Activated CD4-positive, alpha-beta T cell treated with anti-CD3 and anti-CD28 coated beads, Interleukin-2, amount 10 ng/mL, durations not matched to agents 24 days and 14 days (primary cell): ENCODE measurements at regions not wholly inside any gene's neighbourhood (a gene's known extent, or its start where the extent isn't known, plus 50 kb on each side); places are given as distances from the start of the nearest gene placed in this dataset.
"Not testable (repeated sequence)": the region's sequence is repeated elsewhere in the genome, so short reads cannot be mapped to it uniquely, and the experiment has no call there.

Experiments
- DNase-seq: peaks from one replicate; pipeline ENCODE4 v3.0.0; 2022
- H3K27ac Mint-ChIP-seq: one replicate; pipeline ENCODE4 v1.8.0; 2022; ENCODE audit warnings: mild to moderate bottlenecking, mixed read lengths
- H3K27me3 Mint-ChIP-seq: one replicate; pipeline ENCODE4 v1.8.0; 2022; ENCODE audit warnings: mixed read lengths
- H3K36me3 Mint-ChIP-seq: one replicate; pipeline ENCODE4 v1.8.0; 2022; ENCODE audit warnings: low read depth, mild to moderate bottlenecking, mixed read lengths
- H3K4me1 Mint-ChIP-seq: one replicate; pipeline ENCODE4 v1.8.0; 2021; ENCODE audit warnings: mixed read lengths
- H3K4me3 Mint-ChIP-seq: one replicate; pipeline ENCODE4 v1.8.0; 2022; ENCODE audit warnings: mild to moderate bottlenecking, moderate library complexity, mixed read lengths
- H3K9me3 Mint-ChIP-seq: one replicate; pipeline ENCODE4 v1.8.0; 2021; ENCODE audit warnings: mixed read lengths
- intact Hi-C: fragments of 100-400 bp; cut with micrococcal nuclease; formaldehyde crosslinking; loops from one replicate; pipeline ENCODE4 v1.15.1; 2023

DNA sequence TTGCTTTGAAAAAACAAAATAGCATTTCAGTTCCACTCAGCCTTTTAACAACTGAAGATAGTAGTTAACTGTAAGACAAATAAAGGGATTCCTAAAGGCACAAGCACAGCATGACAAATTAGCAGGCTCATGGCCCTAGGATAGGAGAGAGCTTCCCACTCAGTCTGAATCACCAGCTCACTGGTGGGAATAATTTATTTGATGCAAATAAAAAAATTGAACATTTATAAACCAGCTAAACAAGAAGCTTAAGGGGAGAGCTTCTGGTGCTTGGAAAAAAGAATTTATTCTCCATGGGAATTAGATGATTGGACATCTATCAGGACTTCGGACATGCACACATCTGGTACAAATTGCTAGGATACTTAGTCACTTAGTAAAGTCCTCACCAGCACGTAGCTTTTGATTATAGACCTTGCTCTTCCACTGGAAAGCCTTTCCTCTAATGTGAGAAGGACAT lies 294.1 kb upstream of the TNC start:
- peaks cover 2% of the 10 kb centered on the region for H3K27me3 Mint-ChIP-seq
- intact Hi-C loops: no loop called here

DNA sequence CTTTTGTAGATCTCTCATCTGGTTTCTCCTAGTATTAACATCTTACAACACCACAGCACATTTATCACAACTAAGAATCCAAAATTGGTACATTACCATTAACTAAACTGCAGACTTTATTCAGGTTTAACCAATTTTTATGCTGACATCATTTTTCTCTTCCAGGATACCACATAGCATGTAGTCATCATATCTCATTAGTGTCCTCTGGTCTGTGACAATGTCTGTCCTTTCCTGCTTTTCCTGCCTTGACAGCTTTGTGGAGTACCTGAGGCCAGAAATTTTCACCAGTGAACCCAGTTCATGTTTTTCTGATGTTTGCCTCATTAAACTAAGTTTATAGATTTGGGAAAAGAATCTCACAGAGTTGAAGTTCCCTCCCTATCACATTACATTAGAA lies 294.7 kb upstream of the TNC start:
- intact Hi-C loops: no loop called here
- Mint-ChIP-seq H3K36me3 (no peaks in the 10 kb centered on the region), H3K4me3 (no peak overlapping the region), H3K9me3 (peaks cover 3% of the 10 kb centered on the region), H3K4me1 (peaks cover 2% of the 10 kb centered on the region), H3K27me3 (peaks cover 2% of the 10 kb centered on the region), H3K27ac (no peak overlapping the region)
- no peak for DNase-seq

More for the DNA sequence above, 294.1 kb upstream of the TNC start:
- no peak overlapping the region for H3K4me3 Mint-ChIP-seq
- no peak for DNase-seq
- peaks cover 2% of the 10 kb centered on the region for H3K4me1 Mint-ChIP-seq
- H3K36me3 Mint-ChIP-seq: no peaks in the 10 kb centered on the region
- peaks cover 3% of the 10 kb centered on the region for H3K9me3 Mint-ChIP-seq
- no peak overlapping the region for H3K27ac Mint-ChIP-seq

DNA sequence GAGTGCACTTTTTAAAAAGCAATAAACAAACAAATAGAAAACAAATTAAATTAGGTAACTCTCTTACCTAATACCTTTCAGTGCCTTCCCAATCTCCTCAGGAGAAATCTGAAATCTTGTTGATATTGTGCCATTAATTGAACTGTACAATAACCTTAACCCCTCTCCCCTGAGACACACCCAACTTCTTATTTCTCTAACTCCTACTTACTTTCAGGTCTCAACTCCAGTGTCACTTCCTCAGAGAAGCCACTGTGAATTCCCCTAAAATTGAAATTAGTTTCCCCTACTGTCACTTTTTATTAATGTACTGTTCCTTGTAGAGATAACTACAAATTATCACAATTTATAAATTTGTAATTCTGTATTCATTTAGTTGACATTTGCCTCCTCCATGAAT lies 295.3 kb upstream of the TNC start:
- intact Hi-C loops: no loop called here

DNA sequence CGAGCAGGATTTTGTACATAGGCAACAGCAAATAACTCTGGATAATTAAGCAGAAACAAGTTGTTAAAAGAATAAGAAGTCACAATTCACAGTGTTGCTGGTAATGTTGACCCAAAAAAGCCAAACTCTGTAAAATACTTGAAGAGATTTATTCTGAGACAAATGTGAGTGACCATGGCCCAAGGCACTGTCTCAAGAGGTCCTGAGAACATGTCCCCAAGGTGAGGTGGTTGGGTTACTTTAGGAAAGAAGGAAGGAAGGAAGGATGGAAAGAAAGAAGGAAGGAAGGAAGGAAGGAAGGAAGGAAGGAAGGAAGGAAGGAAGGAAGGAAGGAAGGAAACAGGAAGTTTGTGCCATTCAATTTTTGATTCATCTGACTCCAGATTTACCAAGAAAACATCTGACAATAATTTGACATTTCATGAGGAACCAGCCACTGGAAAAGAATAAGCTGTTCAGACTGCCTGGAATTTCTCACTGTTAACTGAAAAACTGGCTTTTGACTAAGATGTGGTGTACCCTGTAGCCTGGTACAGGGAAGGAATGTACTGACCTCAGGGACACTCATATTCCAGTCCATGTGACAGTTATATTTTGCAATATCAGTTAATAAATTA lies 295.9 kb upstream of the TNC start:
- Mint-ChIP-seq H3K4me1 (peaks cover 2% of the 10 kb centered on the region), H3K27me3 (peaks cover 2% of the 10 kb centered on the region), H3K9me3 (peaks cover 3% of the 10 kb centered on the region), H3K4me3 (no peak overlapping the region), H3K27ac (no peak overlapping the region), H3K36me3 (no peaks in the 10 kb centered on the region)
- DNase-seq: no peak
- intact Hi-C loops: no loop called here

More for the DNA sequence above, 295.3 kb upstream of the TNC start:
- no peak for DNase-seq
- Mint-ChIP-seq H3K36me3 (no peaks in the 10 kb centered on the region), H3K4me3 (no peak overlapping the region), H3K4me1 (peaks cover 2% of the 10 kb centered on the region), H3K9me3 (peaks cover 3% of the 10 kb centered on the region), H3K27ac (no peak overlapping the region), H3K27me3 (peaks cover 2% of the 10 kb centered on the region)

DNA sequence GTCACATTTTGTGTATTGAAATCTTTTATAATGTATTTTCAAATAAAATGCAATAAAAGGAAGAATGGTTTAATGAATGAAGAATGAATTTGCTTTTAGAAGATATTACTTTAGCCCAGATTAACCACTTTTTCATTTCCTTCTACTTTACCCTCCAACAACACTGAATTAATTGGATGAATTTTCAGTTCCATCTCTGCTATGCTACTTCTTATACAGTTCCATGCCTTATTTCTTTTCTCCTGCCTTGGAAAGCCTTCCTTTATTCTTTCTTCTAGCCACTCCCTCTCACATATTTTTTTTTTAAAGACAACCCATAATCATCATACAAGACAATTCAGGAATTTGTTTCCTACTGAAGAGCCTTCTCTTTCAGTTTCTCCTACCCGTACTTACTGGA lies 296.6 kb upstream of the TNC start:
- Mint-ChIP-seq H3K36me3 (no peaks in the 10 kb centered on the region), H3K4me1 (peaks cover 2% of the 10 kb centered on the region), H3K27me3 (peaks cover 2% of the 10 kb centered on the region), H3K4me3 (no peak overlapping the region), H3K9me3 (peaks cover 3% of the 10 kb centered on the region), H3K27ac (no peak overlapping the region)
- DNase-seq: no peak
- intact Hi-C loops: no loop called here

DNA sequence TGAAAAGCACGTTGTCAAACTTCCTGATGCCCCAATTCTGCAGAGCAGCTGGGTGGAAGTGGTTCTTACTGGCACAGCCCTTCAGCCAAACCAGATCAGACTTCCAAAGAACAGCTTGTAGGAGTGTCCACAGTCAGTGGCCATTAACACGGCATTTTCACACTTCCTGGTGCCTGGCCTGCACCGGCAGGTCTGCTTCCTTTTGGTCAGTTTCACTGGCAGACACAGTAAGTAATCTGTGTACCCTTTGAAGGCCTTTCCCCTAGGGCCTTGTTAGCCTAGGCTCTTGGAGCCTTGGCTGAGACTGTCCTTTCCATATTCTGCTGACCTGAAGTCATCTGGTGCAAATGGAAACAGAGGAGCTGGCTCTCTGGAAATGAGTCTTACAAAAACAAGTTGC lies 297.5 kb upstream of the TNC start:
- Mint-ChIP-seq H3K4me3 (no peak overlapping the region), H3K4me1 (peaks cover 2% of the 10 kb centered on the region), H3K36me3 (no peaks in the 10 kb centered on the region), H3K27ac (no peak overlapping the region), H3K27me3 (peaks cover 2% of the 10 kb centered on the region), H3K9me3 (peaks cover 4% of the 10 kb centered on the region)
- DNase-seq: no peak
- intact Hi-C loops: no loop called here

DNA sequence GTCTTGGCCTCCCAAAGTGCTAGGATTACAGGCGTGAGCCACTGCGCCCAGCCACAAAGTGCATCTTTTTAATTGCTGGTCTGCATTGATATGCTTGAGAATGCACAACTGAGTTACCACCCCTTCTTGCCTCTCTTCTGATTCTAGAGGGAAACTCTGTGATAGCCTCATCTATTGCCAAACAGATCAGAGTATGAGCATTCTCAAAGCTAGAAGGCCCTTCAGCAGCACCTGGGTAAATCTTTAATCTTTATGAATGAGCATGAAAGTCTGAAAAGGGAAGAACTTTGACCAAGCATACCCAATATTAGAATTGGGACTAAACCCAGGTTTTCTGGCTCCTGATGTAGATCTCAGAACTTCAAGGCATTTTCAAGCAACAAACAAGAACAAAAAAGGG lies 298.3 kb upstream of the TNC start:
- Mint-ChIP-seq H3K4me3 (no peak overlapping the region), H3K4me1 (peaks cover 2% of the 10 kb centered on the region), H3K27me3 (peaks cover 2% of the 10 kb centered on the region), H3K27ac (no peak overlapping the region), H3K36me3 (no peaks in the 10 kb centered on the region), H3K9me3 (peaks cover 8% of the 10 kb centered on the region)
- DNase-seq: no peak
- intact Hi-C loops: no loop called here

DNA sequence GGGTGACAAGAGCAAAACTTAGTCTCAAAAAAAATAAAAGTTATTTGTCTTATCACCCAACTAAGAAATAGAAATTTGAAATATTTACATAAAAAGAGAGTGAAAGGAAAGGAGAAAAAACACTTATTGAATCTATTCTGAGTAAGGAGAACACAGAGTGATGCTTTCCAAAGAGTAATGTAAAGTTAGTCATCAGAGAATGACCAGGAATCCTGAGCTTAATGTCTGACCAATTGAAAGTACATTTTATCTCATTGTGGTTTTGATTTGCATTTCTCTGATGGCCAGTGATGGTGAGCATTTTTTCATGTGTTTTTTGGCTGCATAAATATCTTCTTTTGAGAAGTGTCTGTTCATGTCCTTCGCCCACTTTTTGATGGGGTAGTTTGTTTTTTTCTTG lies 300.2 kb upstream of the TNC start:
- H3K27ac Mint-ChIP-seq, H3K4me3 Mint-ChIP-seq, intact Hi-C loops, H3K27me3 Mint-ChIP-seq, H3K36me3 Mint-ChIP-seq, H3K9me3 Mint-ChIP-seq, DNase-seq, H3K4me1 Mint-ChIP-seq: not testable (repeated sequence)

DNA sequence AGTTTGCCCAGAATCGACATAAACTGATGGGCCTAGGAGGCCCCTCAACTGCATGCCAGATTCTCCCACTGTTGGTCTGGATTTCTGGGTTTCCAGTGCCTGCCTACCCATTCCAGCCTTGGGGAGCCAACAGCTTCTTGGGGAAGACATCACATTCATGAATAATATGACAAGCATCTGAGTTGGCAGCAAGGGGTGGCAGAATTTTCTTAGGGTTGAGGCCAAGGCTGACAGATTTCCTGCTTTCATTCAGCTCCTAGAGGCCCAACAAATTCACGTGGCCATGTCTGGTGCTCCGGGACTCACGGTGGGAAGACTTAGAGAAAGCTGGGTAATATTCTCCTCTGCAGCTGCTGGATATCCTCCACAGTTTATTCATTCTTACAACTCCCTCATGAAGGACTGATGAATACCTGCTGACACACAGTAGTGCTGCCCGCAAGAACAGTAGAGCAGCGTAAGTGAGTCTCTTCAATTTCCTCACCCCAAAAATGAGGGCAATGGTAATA lies 305.0 kb upstream of the TNC start:
- Mint-ChIP-seq H3K27ac (no peak overlapping the region), H3K4me1 (no peaks in the 10 kb centered on the region), H3K9me3 (peaks cover 16% of the 10 kb centered on the region), H3K4me3 (no peak overlapping the region), H3K27me3 (no peaks in the 10 kb centered on the region), H3K36me3 (no peaks in the 10 kb centered on the region)
- no peak for DNase-seq
- intact Hi-C loops: no loop called here

DNA sequence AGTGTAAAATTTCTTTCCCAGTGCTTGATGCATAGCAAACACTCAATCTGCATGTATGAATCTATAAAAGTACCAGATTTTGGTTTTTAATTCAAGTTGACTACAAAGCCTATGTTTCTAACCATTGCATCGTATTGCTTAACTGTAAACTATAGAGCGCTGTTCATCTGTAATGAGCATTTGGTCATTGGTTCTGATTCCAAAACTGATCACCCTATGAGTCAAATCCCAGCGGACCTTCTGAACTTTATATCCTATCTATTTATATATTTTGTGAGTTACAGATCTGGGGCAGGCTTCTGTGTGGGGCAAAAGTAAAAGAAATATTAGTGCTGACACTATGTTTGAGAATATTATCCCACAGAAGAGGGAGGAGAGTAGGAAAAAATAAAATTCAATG lies 305.7 kb upstream of the TNC start:
- Mint-ChIP-seq H3K36me3 (no peaks in the 10 kb centered on the region), H3K27me3 (no peaks in the 10 kb centered on the region), H3K4me1 (no peaks in the 10 kb centered on the region), H3K4me3 (no peak overlapping the region), H3K9me3 (peaks cover 16% of the 10 kb centered on the region), H3K27ac (no peak overlapping the region)
- intact Hi-C loops: no loop called here
- no peak for DNase-seq

DNA sequence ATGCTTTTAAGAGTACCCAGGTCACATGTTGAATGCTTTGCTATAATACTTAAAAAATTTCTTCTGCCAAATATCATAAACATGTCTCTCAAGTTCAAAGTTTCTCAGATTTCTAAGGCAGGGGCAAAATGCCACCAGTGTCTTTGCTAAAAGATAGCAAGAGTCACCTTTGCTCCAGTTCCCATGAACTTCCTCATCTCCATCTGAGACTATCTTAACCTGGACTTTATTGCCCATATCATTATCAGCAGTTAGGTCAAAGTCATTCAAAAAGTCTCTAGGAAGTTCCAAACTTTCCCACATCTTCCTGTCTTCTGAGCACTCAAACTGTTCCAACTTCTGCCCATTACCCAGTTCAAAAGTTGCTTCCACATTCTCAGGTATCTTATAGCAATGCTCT lies 307.6 kb upstream of the TNC start:
- no peak overlapping the region for H3K4me3 Mint-ChIP-seq
- H3K27ac Mint-ChIP-seq: no peak overlapping the region
- no peaks in the 10 kb centered on the region for H3K4me1 Mint-ChIP-seq
- H3K27me3 Mint-ChIP-seq: no peaks in the 10 kb centered on the region
- H3K9me3 Mint-ChIP-seq: peaks cover 14% of the 10 kb centered on the region
- H3K36me3 Mint-ChIP-seq: no peaks in the 10 kb centered on the region
- intact Hi-C loops: no loop called here
- DNase-seq: no peak

DNA sequence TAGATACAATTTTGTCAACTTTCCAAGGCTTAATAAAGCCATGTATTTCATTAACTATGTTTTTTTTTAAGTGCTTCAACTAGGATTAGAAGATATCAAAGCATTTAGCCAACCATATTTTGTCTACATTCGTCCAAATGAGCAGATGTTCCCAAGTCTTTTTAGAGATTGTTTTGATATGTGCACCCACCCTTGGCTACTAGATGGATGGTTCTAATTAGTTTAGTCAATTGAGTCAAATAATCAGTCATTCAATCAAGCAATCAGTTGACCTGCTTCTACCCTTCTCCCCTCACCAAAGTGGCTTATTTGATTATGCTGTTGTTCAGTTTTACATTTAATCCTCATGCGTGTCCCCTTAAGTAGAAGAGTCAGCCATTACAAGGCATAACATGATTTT lies 319.5 kb upstream of the TNC start:
- no peaks in the 10 kb centered on the region for H3K4me1 Mint-ChIP-seq
- no peaks in the 10 kb centered on the region for H3K27me3 Mint-ChIP-seq
- no peak for DNase-seq
- intact Hi-C loops: no loop called here
- peaks cover 3% of the 10 kb centered on the region for H3K9me3 Mint-ChIP-seq
- H3K36me3 Mint-ChIP-seq: no peaks in the 10 kb centered on the region
- H3K4me3 Mint-ChIP-seq: no peak overlapping the region
- no peak overlapping the region for H3K27ac Mint-ChIP-seq

DNA sequence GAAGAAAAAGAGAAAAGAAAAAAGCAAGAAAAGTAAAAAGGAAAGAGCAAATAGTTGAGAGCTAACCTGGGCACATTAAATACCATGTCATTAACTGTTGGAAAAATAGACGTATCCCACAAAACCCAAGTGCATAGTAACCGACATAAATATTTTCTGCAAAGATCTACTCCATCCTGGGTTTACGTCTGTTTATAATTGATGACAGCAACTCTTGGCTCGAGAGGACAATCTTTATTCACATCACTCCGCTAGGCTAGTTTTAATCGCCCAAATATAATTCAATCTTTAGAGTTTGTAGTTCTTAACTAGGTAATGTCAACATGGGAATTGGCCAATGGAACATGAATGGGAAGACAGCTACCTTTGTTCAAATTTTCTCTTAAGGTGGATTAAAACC lies 321.7 kb upstream of the TNC start:
- Mint-ChIP-seq H3K4me3 (no peak overlapping the region), H3K36me3 (no peaks in the 10 kb centered on the region), H3K9me3 (peaks cover 3% of the 10 kb centered on the region), H3K27ac (no peak overlapping the region), H3K27me3 (no peaks in the 10 kb centered on the region), H3K4me1 (no peaks in the 10 kb centered on the region)
- no peak for DNase-seq
- intact Hi-C loops: no loop called here

DNA sequence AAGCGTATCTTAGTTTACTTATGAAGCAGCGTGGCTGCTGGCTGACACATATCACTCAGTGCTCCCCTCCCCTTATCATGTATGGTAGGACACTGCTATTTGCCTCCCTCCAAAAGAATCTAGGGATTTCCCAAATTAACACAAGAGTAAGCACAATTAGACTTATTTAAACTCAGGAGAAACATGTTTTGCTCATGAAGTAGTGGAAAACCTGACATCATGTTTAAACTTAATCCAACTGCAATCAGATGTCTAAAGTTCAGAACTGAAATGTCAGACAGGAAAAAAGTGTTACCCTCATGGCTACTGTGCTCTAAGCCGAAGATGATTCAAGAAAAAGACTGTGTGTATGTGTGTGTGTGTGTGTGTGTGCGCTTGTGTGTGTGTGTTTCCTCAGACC lies 324.1 kb upstream of the TNC start:
- H3K27ac Mint-ChIP-seq: no peak overlapping the region
- H3K27me3 Mint-ChIP-seq: no peaks in the 10 kb centered on the region
- no peak overlapping the region for H3K4me3 Mint-ChIP-seq
- H3K4me1 Mint-ChIP-seq: no peaks in the 10 kb centered on the region
- no peak for DNase-seq
- intact Hi-C loops: no loop called here
- no peaks in the 10 kb centered on the region for H3K9me3 Mint-ChIP-seq
- H3K36me3 Mint-ChIP-seq: no peaks in the 10 kb centered on the region

DNA sequence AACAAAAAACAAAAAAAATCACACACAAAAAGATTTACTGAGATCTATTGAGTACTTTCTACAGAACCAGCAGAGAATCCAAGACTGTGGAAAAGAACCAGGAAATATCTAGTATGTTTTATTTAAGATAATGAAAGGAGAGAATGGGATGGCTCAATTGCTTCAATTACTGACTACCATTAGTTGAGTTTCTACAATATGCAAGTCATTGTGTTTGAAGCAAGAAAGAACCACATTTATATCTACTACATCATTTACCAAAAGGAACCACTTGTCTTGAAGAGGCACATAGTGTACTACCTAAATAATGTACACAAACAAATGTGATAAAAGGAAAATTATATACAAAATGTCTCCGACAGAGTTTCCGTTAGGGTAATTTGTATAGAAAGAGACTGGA lies 325.9 kb upstream of the TNC start:
- no peaks in the 10 kb centered on the region for H3K4me1 Mint-ChIP-seq
- H3K27me3 Mint-ChIP-seq: peaks cover 3% of the 10 kb centered on the region
- no peak for DNase-seq
- H3K9me3 Mint-ChIP-seq: no peaks in the 10 kb centered on the region
- no peaks in the 10 kb centered on the region for H3K36me3 Mint-ChIP-seq
- H3K4me3 Mint-ChIP-seq: no peak overlapping the region
- no peak overlapping the region for H3K27ac Mint-ChIP-seq
- intact Hi-C loops: no loop called here
